Brain microvascular endothelial cell (primary cell): ENCODE measurements at regions not wholly inside any gene's neighbourhood (a gene's known extent, or its start where the extent isn't known, plus 50 kb on each side); places are given as distances from the start of the nearest gene placed in this dataset.
A peak's percentile ranks its signal among the peaks of the same experiment; 100 is the strongest.

Source experiments
- DNase-seq: peaks from one replicate; pipeline ENCODE4 v3.0.0-alpha.2; 2020
- H3K27ac ChIP-seq: fragments of 250-450 bp; sonication (Bioruptor Pico); 2 replicates; pipeline ENCODE4 v1.5.1; 2020; ENCODE audit warnings: mild to moderate bottlenecking, moderate library complexity
- H3K27me3 ChIP-seq: fragments of 250-450 bp; sonication (Bioruptor Pico); replicated peaks from 2 replicates; pipeline ENCODE4 v1.5.1; 2020; ENCODE audit warnings: mild to moderate bottlenecking
- H3K36me3 ChIP-seq: fragments of 250-450 bp; sonication (Bioruptor Pico); replicated peaks from 2 replicates; pipeline ENCODE4 v1.5.1; 2020; ENCODE audit warnings: mild to moderate bottlenecking
- H3K4me3 ChIP-seq: 2 replicates; pipeline ENCODE4 v1.5.1; 2011; ENCODE audit warnings: low read depth, mild to moderate bottlenecking, control low read depth, low read length, moderate library complexity
- in situ Hi-C: cut with HindIII; loops from 2 replicates; pipeline ENCODE4 v1.10.0; 2017; ENCODE audit warnings: low sequenced_read_pairs, low pct_ligation_motif_present
- TF ChIP-seq, protein P1 (sequence below): IDR thresholded peaks from 2 replicates; pipeline ENCODE4 v1.5.1; 2011; ENCODE audit warnings: low read depth, mild to moderate bottlenecking, moderate library complexity, low read length, control low read depth, inconsistent platforms; ENCODE audit errors: missing control alignments

- TF ChIP-seq, protein P1, sequence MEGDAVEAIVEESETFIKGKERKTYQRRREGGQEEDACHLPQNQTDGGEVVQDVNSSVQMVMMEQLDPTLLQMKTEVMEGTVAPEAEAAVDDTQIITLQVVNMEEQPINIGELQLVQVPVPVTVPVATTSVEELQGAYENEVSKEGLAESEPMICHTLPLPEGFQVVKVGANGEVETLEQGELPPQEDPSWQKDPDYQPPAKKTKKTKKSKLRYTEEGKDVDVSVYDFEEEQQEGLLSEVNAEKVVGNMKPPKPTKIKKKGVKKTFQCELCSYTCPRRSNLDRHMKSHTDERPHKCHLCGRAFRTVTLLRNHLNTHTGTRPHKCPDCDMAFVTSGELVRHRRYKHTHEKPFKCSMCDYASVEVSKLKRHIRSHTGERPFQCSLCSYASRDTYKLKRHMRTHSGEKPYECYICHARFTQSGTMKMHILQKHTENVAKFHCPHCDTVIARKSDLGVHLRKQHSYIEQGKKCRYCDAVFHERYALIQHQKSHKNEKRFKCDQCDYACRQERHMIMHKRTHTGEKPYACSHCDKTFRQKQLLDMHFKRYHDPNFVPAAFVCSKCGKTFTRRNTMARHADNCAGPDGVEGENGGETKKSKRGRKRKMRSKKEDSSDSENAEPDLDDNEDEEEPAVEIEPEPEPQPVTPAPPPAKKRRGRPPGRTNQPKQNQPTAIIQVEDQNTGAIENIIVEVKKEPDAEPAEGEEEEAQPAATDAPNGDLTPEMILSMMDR: no peak
- in situ Hi-C loops: no loop called here
- no peak overlapping the region for H3K4me3 ChIP-seq
- no peak for DNase-seq
- H3K27me3 ChIP-seq: no peaks in the 10 kb centered on the region
- no peak overlapping the region for H3K27ac ChIP-seq
- H3K36me3 ChIP-seq: peaks cover 4% of the 10 kb centered on the region
Observed at GRCh38 chr17:77318021-77318420, 177.3 kb downstream of the SEC14L1 start.

DNA sequence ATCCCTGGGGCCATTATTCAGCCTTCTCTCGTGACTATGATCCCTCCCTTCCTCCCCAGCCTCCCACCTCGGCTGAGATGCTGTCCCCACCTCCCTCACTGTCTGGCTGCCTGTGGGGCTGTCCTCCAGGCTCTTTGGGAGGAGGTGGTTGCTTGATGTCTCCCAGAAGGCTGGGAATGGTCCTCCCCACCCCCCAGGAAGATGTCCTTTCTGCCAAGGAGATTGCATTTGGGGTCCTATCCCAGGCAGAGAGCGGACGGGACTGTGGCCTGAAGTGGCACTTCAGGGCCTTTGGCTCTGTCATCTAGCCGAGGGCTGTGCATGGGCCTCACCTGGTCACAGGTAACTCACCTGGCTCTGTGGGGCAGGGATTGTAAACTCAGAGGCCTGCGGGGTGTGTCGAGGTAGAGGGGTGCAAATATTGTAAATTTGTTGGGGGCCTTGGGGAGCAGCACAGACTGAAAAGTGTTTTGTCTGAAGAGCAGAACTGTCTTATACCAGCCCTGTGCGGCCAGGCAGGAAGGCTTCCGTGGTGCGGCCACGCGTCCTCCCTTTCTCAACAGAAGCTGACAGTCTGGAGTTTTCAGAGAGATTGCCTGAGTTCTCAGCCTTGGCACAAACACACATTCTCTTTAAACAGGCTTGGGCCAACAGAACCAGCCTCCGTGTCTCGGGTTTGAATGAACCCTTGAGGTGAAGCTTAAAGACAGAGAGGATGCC, 177.9 kb downstream of the SEC14L1 start:
- no peak for DNase-seq
- in situ Hi-C loops: no loop called here
- peaks cover 4% of the 10 kb centered on the region for H3K36me3 ChIP-seq
- TF ChIP-seq, protein P1: no peak
- H3K27me3 ChIP-seq: no peaks in the 10 kb centered on the region
- H3K4me3 ChIP-seq: peak overlapping the region; percentile 82
- H3K27ac ChIP-seq: peak overlapping the region; percentile 96

DNA sequence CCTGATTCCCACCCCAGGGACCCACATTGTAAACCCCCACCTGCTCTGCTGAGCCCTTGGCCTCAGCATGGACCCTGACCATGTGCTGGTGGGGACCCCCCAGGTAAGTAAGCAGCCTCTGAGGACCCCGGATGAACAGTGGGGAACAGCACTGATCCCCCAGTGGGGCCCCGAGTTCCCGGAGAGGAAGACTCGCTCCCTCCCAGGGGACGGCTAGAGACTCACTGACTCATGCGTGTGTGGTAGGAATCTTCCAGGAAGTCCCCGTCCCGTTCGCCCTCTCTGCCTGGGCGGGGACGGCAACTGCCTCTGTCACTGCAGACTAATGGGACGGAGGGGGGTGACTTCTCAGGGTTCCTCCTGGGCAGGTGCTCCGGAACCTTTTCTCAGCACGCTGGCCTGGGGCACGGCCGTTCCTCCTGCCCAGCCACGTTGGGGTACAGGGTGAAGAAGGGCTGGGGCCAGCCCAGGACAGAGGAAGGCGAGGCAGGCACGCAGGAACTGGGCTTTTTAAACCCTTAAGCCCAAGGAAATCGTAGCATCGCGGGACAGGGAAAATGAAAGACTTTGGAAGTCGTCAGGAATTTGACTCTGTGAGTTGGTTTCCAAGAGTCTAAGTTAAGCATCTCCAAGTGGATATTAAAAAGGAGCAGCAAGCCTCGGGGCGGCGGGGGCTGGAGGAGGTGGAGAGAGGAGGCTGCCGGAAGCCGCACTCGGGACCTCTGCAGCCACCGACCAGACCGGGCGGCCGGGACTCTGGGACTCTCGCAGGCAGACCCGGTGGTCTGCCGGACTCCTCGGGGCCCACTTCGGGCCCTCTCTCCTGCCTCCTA, 178.7 kb downstream of the SEC14L1 start:
- peak overlapping the region; percentile 96 for H3K27ac ChIP-seq
- no peaks in the 10 kb centered on the region for H3K27me3 ChIP-seq
- TF ChIP-seq, protein P1: no peak
- in situ Hi-C loops: no loop called here
- H3K4me3 ChIP-seq: peak overlapping the region; percentile 82
- peaks cover 4% of the 10 kb centered on the region for H3K36me3 ChIP-seq
- peak; percentile 79 for DNase-seq

GRCh38 chr17:77320044-77320440, 179.3 kb downstream of the SEC14L1 start:
- in situ Hi-C loops: no loop called here
- no peak for DNase-seq
- no peaks in the 10 kb centered on the region for H3K27me3 ChIP-seq
- peak overlapping the region; percentile 82 for H3K4me3 ChIP-seq
- TF ChIP-seq, protein P1: no peak
- peaks cover 4% of the 10 kb centered on the region for H3K36me3 ChIP-seq
- H3K27ac ChIP-seq: peak overlapping the region; percentile 96

- peak overlapping the region; percentile 82 for H3K4me3 ChIP-seq
- peak overlapping the region; percentile 96 for H3K27ac ChIP-seq
- in situ Hi-C loops: no loop called here
- no peak for DNase-seq
- TF ChIP-seq, protein P1: no peak
- no peaks in the 10 kb centered on the region for H3K27me3 ChIP-seq
- peaks cover 4% of the 10 kb centered on the region for H3K36me3 ChIP-seq
Observed at GRCh38 chr17:77320485-77321256, 179.9 kb downstream of the SEC14L1 start.
